ENCODE measurements at regions not wholly inside any gene's neighbourhood (a gene's known extent, or its start where the extent isn't known, plus 50 kb on each side); places are given as distances from the start of the nearest gene placed in this dataset.
A peak's percentile ranks its signal among the peaks of the same experiment; 100 is the strongest.

DNA sequence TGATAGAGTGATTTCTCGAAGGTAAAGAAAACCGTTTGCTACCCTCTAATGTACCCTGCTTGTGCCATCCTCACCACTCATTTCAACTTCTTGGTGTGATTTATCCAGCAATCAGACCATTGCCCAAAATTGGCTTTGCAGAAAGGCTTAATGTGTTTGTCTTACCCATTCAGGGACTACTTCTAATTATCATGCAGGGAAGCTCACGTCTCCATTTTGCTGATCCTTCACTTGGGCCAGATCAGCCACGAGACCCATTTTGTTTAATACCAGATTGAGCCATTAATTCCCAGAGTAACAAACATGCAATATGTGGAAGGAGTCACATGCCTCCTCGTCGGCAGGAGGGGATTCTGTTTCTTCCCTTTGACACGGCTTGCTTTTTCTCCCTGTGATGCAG is 51.1 kb upstream of the CRY1 start:
- Mint-ChIP-seq H3K27ac (no peak overlapping the region), H3K9me3 (no peaks in the 10 kb centered on the region), H3K4me1 (ENCODE audit: low read depth in 2 of 2) (peaks cover 0 to 2% of the 10 kb centered on the region in 2 donors), H3K4me3 (no peak overlapping the region), H3K36me3 (no peaks in the 10 kb centered on the region), H3K27me3 (peaks cover 2 to 9% of the 10 kb centered on the region in 2 donors)
- DNase-seq (ENCODE audit: low spot score), result no peak
- ATAC-seq, result no peak

DNA sequence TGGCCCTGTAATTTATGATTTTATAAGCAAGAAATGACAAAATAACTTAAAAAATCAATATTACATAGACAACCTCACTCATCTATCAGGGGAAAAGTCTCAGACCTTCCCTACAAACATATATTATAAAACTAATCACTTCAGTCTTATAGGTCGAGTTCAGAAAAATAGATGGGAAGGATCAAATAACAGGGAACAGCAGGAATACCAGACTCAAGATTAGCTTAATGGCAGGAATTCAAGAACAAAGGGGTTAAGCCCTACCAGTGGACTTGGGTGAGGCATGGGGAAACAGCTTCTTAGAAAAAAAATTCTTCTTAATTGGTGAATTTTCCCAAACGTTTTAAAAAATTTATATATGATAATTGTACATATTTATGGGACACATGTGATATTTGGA is 51.6 kb upstream of the CRY1 start:
- no peak overlapping the region for H3K4me3 Mint-ChIP-seq
- ATAC-seq (no peak), DNase-seq (ENCODE audit: low spot score) (no peak)
- no peak overlapping the region for H3K27ac Mint-ChIP-seq
- H3K27me3 Mint-ChIP-seq, result peaks cover 2 to 9% of the 10 kb centered on the region in 2 donors
- H3K4me1 Mint-ChIP-seq (ENCODE audit: low read depth in 2 of 2), result peaks cover 0 to 2% of the 10 kb centered on the region in 2 donors
- no peaks in the 10 kb centered on the region for H3K36me3 Mint-ChIP-seq
- H3K9me3 Mint-ChIP-seq, result no peaks in the 10 kb centered on the region

DNA sequence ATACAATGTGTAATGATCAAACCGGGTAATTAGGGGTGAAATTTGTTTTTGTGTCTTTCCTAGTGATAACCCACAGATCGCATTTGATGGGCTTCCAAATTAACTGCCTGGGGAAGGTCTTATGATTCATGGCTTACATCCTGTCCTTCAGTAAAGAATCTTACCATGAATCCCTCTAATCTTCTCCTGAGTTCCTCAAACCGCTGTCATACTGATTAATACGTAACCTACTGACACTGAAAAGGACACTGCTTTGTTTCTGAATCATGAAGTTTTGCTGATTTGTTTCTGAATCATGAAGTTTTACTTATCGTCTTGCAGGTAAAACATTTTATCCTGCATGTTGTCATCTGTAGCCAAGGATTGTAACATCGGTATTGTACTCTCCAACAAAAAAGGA is 52.0 kb upstream of the CRY1 start:
- H3K27me3 Mint-ChIP-seq, result peaks cover 2 to 9% of the 10 kb centered on the region in 2 donors
- H3K36me3 Mint-ChIP-seq, result no peaks in the 10 kb centered on the region
- peaks cover 0 to 1% of the 10 kb centered on the region in 2 donors for H3K4me1 Mint-ChIP-seq (ENCODE audit: low read depth in 2 of 2)
- no peak overlapping the region for H3K4me3 Mint-ChIP-seq
- H3K9me3 Mint-ChIP-seq, result no peaks in the 10 kb centered on the region
- no peak for ATAC-seq
- no peak overlapping the region for H3K27ac Mint-ChIP-seq
- no peak for DNase-seq (ENCODE audit: low spot score)

DNA sequence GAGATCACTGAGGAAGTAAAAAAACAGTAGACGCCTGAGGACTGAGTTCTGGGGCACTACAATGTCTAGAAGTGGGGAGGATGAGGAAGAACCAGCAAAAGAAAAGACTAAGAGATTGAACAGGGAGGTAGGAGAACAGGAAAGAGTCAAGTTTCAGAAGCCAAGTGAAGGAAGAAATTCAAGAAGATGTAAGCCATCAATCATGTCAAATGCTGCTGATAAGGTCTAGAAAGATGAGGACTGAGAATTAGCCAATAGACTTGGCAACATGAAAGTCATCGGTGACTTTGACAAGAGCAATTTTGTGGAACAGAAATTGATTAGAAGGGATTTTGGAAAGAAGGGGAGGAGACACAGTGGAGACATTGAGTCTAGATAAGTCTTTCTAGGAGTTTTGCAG is 54.8 kb upstream of the CRY1 start:
- Mint-ChIP-seq H3K9me3 (no peaks in the 10 kb centered on the region), H3K27ac (no peak overlapping the region), H3K27me3 (peaks cover 2 to 9% of the 10 kb centered on the region in 2 donors), H3K4me3 (no peak overlapping the region), H3K4me1 (ENCODE audit: low read depth in 2 of 2) (no peaks in the 10 kb centered on the region), H3K36me3 (no peaks in the 10 kb centered on the region)
- no peak for ATAC-seq
- no peak for DNase-seq (ENCODE audit: low spot score)

DNA sequence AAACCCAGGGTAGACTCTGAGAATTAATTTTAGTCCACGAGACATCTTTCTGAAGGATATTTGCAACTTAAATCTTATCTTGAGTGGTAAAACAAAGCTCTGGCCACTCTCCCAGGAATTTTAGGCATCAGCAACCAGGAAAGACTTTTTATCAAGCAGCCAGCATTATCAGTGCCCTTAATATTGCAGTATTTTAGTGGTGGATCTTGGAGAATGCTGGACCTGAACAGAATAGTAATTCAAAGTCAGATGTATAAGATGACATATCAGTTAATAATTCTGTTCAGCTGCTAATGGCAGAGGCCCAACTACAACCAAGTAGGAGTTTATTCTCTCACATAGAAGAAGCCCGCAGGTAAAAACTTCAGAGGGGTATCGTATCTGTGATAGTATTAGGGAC is 59.0 kb upstream of the CRY1 start:
- Mint-ChIP-seq H3K36me3 (peaks cover 4% of the 10 kb centered on the region), H3K4me3 (no peak overlapping the region), H3K27ac (no peak overlapping the region), H3K9me3 (no peaks in the 10 kb centered on the region), H3K4me1 (ENCODE audit: low read depth in 2 of 2) (no peaks in the 10 kb centered on the region), H3K27me3 (peaks cover 13 to 31% of the 10 kb centered on the region in 2 donors)
- ATAC-seq (no peak), DNase-seq (ENCODE audit: low spot score) (no peak)

DNA sequence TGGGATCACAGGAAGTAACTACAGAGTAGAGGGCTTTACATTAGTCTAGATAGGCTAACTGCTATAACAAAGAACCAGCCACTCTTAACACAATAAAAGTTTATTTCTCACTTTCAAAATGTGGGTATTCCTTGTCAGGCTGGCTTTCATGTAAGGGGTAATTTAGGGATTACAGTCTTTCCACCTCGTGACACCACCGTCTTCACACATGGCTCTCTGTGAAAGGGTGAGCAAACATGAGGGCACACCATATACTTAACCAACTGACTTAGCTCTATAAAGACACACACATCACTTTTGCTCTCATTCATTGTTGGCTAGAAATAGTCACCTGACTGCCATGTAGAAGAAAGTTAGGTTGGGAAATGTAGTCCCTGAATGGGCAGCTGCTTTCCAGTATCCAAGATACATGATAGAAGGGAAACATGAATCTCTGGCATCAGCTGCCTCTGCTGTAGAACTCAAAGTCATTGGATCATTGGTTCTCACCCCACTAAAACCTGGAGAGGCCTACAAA is 66.1 kb upstream of the CRY1 start:
- Mint-ChIP-seq H3K36me3 (no peaks in the 10 kb centered on the region), H3K4me3 (no peak overlapping the region), H3K9me3 (no peaks in the 10 kb centered on the region), H3K4me1 (ENCODE audit: low read depth in 2 of 2) (no peaks in the 10 kb centered on the region), H3K27ac (no peak overlapping the region), H3K27me3 (peaks cover 37 to 53% of the 10 kb centered on the region in 2 donors)
- DNase-seq (ENCODE audit: low spot score), result no peak
- no peak for ATAC-seq

DNA sequence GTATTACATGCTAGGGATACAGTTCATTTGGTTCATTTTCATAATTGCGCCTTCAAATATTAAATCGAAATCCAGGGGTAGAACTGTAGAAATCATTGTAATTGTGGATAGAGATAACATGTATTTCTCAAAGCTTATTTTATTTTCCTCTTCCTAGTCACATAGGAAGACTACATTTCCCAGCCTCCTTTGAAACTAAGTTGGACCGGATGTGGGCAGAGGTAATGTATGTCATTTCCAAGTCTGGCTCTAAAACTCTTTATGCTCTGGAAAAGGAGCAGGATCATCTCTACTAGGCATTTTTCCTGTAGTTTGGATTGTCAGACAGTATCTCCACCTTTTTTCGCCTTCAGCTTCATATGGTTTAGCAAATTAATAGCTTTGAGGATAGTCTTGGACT is 70.1 kb upstream of the CRY1 start:
- ATAC-seq, result no peak
- H3K4me1 Mint-ChIP-seq (ENCODE audit: low read depth in 2 of 2), result no peaks in the 10 kb centered on the region
- H3K27me3 Mint-ChIP-seq, result peaks cover 20 to 29% of the 10 kb centered on the region in 2 donors
- H3K9me3 Mint-ChIP-seq, result no peaks in the 10 kb centered on the region
- H3K27ac Mint-ChIP-seq, result no peak overlapping the region
- no peaks in the 10 kb centered on the region for H3K36me3 Mint-ChIP-seq
- H3K4me3 Mint-ChIP-seq, result no peak overlapping the region
- no peak for DNase-seq (ENCODE audit: low spot score)

DNA sequence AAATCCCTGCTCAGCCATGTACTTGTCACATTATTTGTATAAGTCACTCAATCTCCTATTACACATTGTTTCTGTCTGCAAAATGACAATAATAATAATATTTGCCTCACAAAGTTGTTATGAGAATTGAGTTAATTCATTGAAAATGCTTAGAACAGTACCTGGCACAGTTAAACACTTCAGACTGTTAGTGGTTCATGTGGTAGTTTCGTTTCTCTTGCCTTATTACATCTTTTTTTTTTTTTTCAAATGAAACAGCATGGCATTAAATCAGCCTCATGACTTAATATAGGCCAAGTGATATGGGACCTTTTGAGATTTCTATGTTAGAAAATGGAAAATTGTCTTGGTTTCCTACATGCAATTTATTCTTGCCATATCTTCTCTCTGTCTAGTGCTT is 71.0 kb upstream of the CRY1 start:
- no peaks in the 10 kb centered on the region for H3K9me3 Mint-ChIP-seq

DNA sequence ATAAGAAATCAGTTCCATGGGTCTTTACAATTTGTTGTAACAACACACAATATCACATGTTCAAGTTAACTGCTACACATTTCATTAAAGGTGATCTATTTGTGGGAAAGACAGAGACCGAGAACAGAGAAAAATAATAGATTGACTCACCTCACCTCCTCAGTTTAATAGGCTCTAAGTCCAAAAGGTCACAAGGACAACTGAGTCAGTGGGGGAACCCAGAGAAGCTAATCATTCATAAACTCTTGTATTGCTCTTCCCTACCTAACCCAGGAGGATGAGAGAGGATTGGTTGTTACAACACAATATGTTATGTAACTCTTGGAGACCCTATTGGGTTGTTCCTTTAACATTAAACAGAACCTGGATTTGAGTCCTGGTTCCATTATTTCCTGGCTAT is 72.2 kb upstream of the CRY1 start:
- H3K4me3 Mint-ChIP-seq, result no peak overlapping the region
- DNase-seq (ENCODE audit: low spot score) (no peak), ATAC-seq (no peak)
- peaks cover 0 to 2% of the 10 kb centered on the region in 2 donors for H3K4me1 Mint-ChIP-seq (ENCODE audit: low read depth in 2 of 2)
- H3K27me3 Mint-ChIP-seq, result peaks cover 20 to 27% of the 10 kb centered on the region in 2 donors
- no peaks in the 10 kb centered on the region for H3K9me3 Mint-ChIP-seq
- H3K36me3 Mint-ChIP-seq, result no peaks in the 10 kb centered on the region
- no peak overlapping the region for H3K27ac Mint-ChIP-seq

More for the DNA sequence above, 71.0 kb upstream of the CRY1 start:
- H3K27me3 Mint-ChIP-seq, result peaks cover 25 to 29% of the 10 kb centered on the region in 2 donors
- DNase-seq (ENCODE audit: low spot score), result no peak
- H3K4me3 Mint-ChIP-seq, result no peak overlapping the region
- ATAC-seq, result no peak
- H3K27ac Mint-ChIP-seq, result no peak overlapping the region
- peaks cover 0 to 2% of the 10 kb centered on the region in 2 donors for H3K4me1 Mint-ChIP-seq (ENCODE audit: low read depth in 2 of 2)
- no peaks in the 10 kb centered on the region for H3K36me3 Mint-ChIP-seq

DNA sequence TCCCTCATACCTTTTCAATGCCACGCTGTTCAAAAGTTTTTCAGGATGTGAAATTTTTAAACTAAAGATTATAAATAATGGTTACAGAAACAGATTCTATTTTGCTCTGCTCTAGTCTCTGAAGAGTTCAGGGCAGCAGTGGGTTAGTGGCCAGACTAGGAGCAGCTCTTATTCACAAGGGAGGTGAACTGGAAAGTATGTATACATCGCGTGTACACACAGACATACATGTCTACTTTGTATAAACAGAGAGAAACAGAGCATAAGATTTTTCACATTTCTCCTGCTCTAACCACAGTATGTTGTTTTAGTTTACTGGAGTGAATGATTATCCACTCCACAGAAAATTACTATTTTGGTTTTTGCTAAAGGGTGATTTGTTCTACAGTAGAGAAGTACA is 74.4 kb upstream of the CRY1 start:
- ATAC-seq, result no peak
- no peak for DNase-seq (ENCODE audit: low spot score)
- Mint-ChIP-seq H3K4me1 (ENCODE audit: low read depth in 2 of 2) (peaks cover 0 to 2% of the 10 kb centered on the region in 2 donors), H3K9me3 (no peaks in the 10 kb centered on the region), H3K27me3 (peaks cover 8 to 17% of the 10 kb centered on the region in 2 donors), H3K4me3 (no peak overlapping the region), H3K36me3 (peaks cover 4% of the 10 kb centered on the region), H3K27ac (no peak overlapping the region)

DNA sequence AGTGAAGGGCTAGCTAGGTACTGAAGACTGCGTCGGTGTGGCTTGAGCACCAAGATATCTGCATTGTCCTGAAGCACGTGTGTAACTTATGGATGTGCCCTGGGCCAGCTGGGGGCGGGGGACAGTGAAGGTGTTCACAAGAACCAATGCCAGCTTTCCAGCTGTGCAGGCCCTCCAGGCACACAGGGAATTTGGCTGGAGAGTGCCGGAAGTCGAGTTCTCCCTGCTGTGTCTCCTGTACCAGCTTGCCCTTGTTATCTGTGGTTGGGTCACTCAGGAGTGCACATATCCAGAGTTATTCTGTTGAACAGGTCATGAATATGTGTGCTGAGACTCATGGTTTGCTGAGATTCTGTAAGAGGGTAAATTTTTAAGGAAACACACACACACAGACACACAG is 75.9 kb upstream of the CRY1 start:
- Mint-ChIP-seq H3K4me1 (ENCODE audit: low read depth in 2 of 2) (peaks cover 0 to 2% of the 10 kb centered on the region in 2 donors), H3K27ac (no peak overlapping the region), H3K9me3 (no peaks in the 10 kb centered on the region), H3K27me3 (peaks cover 8 to 17% of the 10 kb centered on the region in 2 donors), H3K4me3 (no peak overlapping the region), H3K36me3 (peaks cover 4% of the 10 kb centered on the region)
- DNase-seq (ENCODE audit: low spot score) (no peak), ATAC-seq (no peak)

DNA sequence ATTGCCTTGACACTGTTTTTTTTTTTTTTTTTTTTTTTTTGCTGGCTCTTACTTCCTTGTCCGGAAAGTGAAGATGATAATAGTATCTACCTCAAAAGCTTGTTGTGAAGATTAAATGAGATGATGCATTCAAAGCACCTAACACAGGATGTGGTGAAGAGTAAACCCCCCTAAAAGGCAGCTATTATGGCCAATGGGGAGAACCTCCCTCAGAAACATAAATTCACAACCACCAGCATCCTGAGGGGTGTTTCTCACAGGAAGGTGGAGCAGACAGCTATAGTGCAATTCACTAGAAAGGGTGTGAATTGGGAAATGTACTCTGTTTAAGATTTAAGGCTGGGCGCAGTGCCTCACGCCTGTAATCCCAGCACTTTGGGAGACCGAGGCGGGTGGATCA is 85.4 kb upstream of the CRY1 start:
- Mint-ChIP-seq H3K4me3 (peak overlapping the region; percentile 29), H3K27me3 (no peaks in the 10 kb centered on the region), H3K27ac (peak overlapping the region; percentile 70 to 82), H3K36me3 (no peaks in the 10 kb centered on the region), H3K4me1 (ENCODE audit: low read depth in 2 of 2) (peaks cover 14 to 18% of the 10 kb centered on the region in 2 donors), H3K9me3 (no peaks in the 10 kb centered on the region)
- ATAC-seq (peak; percentile 93), DNase-seq (ENCODE audit: low spot score) (peak; percentile 64)

DNA sequence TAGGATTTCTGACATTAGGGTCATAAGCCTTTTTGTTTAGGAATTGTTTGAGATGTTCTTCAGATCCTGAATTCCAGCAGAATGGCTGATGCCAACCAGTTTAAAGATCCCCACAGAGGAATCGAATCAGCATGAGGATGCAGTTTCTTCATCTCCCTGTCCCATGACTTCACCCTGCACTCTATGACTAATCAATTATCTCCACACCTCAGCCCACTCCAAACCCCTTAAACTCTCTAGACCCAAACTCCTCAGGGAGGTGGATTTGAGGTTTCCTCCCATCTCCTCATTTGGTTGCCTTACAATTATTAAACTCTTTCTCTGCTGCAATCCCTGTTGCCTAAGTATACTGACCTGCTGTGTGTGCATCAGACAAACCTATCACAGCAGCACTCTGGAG is 86.5 kb upstream of the CRY1 start:
- no peaks in the 10 kb centered on the region for H3K9me3 Mint-ChIP-seq
- H3K36me3 Mint-ChIP-seq, result no peaks in the 10 kb centered on the region
- H3K27me3 Mint-ChIP-seq, result no peaks in the 10 kb centered on the region
- peak overlapping the region; percentile 8 for H3K4me3 Mint-ChIP-seq
- DNase-seq (ENCODE audit: low spot score), result no peak
- H3K4me1 Mint-ChIP-seq (ENCODE audit: low read depth in 2 of 2), result peaks cover 14 to 18% of the 10 kb centered on the region in 2 donors
- H3K27ac Mint-ChIP-seq, result peak overlapping the region in 1 of 2 donors; percentile 82
- peak in 1 of 2 donors; percentile 46 for ATAC-seq

DNA sequence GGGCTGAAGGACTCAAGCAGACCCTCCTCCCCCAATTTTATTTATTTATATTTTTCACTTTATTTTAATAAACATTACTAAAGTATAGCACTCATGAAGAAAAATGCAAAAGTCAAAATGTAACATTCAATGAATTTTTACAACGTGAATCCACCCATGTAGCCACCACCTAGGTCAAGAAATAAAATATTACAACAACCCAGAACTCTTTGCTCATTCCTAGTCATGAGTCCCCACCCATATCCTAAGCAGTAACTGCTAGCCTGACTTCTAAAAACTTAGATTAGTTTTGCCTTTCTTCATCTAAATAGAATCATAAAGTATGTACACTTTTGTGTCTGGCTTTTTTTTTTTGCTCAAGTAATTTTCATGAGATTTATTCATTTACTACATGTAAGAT is 86.9 kb upstream of the CRY1 start:
- ATAC-seq, result no peak
- Mint-ChIP-seq H3K4me1 (ENCODE audit: low read depth in 2 of 2) (peaks cover 14 to 18% of the 10 kb centered on the region in 2 donors), H3K4me3 (no peak overlapping the region), H3K36me3 (no peaks in the 10 kb centered on the region), H3K27ac (peak overlapping the region in 1 of 2 donors; percentile 82), H3K9me3 (no peaks in the 10 kb centered on the region), H3K27me3 (no peaks in the 10 kb centered on the region)
- DNase-seq (ENCODE audit: low spot score), result no peak

DNA sequence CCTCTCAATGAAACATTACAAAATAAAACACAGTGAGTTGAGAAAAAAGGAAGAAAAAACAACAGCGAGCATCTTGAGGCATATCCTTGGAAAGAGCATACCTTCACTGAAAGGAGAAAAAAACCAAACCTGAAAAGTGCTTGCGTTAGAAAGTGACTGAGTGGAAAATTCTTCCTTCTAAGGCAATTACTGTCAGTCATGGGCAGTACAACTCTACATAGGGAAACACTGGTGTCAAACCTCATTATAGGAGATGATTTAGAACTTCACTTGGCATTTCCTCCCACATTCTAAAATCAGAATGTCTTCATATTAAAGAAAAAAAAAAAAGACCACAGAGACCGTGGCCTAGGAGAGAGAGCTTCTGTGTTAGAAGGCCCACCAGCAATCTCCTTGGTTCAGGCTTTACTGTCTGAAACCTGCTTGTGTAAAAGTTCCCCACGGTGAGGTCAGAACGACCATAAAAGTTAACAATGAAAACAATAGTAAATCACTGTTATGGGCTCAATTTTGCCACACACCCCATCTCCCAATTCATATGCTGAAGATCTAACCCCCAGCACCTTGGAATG is 91.1 kb upstream of the CRY1 start:
- peaks cover 4% of the 10 kb centered on the region for H3K9me3 Mint-ChIP-seq
- H3K27ac Mint-ChIP-seq, result no peak overlapping the region
- peaks cover 5 to 6% of the 10 kb centered on the region in 2 donors for H3K4me1 Mint-ChIP-seq (ENCODE audit: low read depth in 2 of 2)
- H3K27me3 Mint-ChIP-seq, result peaks cover 17 to 26% of the 10 kb centered on the region in 2 donors
- no peak overlapping the region for H3K4me3 Mint-ChIP-seq
- H3K36me3 Mint-ChIP-seq, result peaks cover 7% of the 10 kb centered on the region
- no peak for DNase-seq (ENCODE audit: low spot score)
- no peak for ATAC-seq
